ENCODE measurements at regions not wholly inside any gene's neighbourhood (a gene's known extent, or its start where the extent isn't known, plus 50 kb on each side); places are given as distances from the start of the nearest gene placed in this dataset.

GRCh38 chr4:52420330-52420729 is 238.8 kb downstream of the USP46 start:
- Mint-ChIP-seq H3K4me3 (ENCODE audit: low read depth) (no peak overlapping the region), H3K36me3 (ENCODE audit: insufficient read depth) (no peaks in the 10 kb centered on the region), H3K9me3 (ENCODE audit: low read depth) (peaks cover 6% of the 10 kb centered on the region), H3K27ac (no peak overlapping the region), H3K4me1 (ENCODE audit: low read depth) (no peaks in the 10 kb centered on the region), H3K27me3 (no peaks in the 10 kb centered on the region)
- TF ChIP-seq, protein P1, sequence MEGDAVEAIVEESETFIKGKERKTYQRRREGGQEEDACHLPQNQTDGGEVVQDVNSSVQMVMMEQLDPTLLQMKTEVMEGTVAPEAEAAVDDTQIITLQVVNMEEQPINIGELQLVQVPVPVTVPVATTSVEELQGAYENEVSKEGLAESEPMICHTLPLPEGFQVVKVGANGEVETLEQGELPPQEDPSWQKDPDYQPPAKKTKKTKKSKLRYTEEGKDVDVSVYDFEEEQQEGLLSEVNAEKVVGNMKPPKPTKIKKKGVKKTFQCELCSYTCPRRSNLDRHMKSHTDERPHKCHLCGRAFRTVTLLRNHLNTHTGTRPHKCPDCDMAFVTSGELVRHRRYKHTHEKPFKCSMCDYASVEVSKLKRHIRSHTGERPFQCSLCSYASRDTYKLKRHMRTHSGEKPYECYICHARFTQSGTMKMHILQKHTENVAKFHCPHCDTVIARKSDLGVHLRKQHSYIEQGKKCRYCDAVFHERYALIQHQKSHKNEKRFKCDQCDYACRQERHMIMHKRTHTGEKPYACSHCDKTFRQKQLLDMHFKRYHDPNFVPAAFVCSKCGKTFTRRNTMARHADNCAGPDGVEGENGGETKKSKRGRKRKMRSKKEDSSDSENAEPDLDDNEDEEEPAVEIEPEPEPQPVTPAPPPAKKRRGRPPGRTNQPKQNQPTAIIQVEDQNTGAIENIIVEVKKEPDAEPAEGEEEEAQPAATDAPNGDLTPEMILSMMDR (IDR thresholded peaks at IDR 0.05; ENCODE audit: unreplicated experiment) = no peak
- DNase-seq (ENCODE audit: low spot score, unreplicated experiment) = no peak

- H3K27me3 Mint-ChIP-seq = no peaks in the 10 kb centered on the region
- DNase-seq (ENCODE audit: low spot score, unreplicated experiment) = no peak
- H3K9me3 Mint-ChIP-seq (ENCODE audit: low read depth) = peaks cover 6% of the 10 kb centered on the region
- H3K4me3 Mint-ChIP-seq (ENCODE audit: low read depth) = no peak overlapping the region
- H3K36me3 Mint-ChIP-seq (ENCODE audit: insufficient read depth) = no peaks in the 10 kb centered on the region
- H3K27ac Mint-ChIP-seq = no peak overlapping the region
- TF ChIP-seq, protein P1 (IDR thresholded peaks at IDR 0.05; ENCODE audit: unreplicated experiment) = no peak
- H3K4me1 Mint-ChIP-seq (ENCODE audit: low read depth) = no peaks in the 10 kb centered on the region
These were observed 237.3 kb downstream of the USP46 start for GRCh38 chr4:52421811-52422213.

DNA sequence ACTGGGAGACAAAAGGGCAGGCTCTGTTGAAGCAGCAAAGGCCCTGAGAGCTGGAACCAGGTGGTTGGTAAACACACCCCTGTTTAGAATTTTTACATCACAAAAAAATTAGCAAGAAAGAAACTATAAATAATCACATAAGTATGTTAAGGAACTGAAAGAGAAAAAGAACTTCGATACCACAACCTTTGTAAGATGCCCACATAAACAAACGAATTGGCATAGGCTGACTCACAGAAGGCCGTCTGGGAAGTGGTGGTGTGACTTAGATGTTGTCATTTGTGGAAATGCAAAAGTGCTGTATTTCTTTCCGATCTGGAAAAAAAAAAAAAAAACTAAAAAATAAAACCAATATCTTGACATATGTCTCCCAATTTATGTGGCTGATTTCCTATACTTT is 235.1 kb downstream of the USP46 start:
- TF ChIP-seq, protein P1 (IDR thresholded peaks at IDR 0.05; ENCODE audit: unreplicated experiment) = no peak
- Mint-ChIP-seq H3K27ac (no peak overlapping the region), H3K9me3 (ENCODE audit: low read depth) (peaks cover 1% of the 10 kb centered on the region), H3K4me3 (ENCODE audit: low read depth) (no peak overlapping the region), H3K27me3 (no peaks in the 10 kb centered on the region), H3K36me3 (ENCODE audit: insufficient read depth) (no peaks in the 10 kb centered on the region), H3K4me1 (ENCODE audit: low read depth) (no peaks in the 10 kb centered on the region)
- DNase-seq (ENCODE audit: low spot score, unreplicated experiment) = no peak

- H3K36me3 Mint-ChIP-seq (ENCODE audit: insufficient read depth) = no peaks in the 10 kb centered on the region
- TF ChIP-seq, protein P1 (IDR thresholded peaks at IDR 0.05; ENCODE audit: unreplicated experiment) = no peak
- H3K27me3 Mint-ChIP-seq = no peaks in the 10 kb centered on the region
- H3K4me1 Mint-ChIP-seq (ENCODE audit: low read depth) = no peaks in the 10 kb centered on the region
- H3K27ac Mint-ChIP-seq = no peak overlapping the region
- H3K4me3 Mint-ChIP-seq (ENCODE audit: low read depth) = no peak overlapping the region
- H3K9me3 Mint-ChIP-seq (ENCODE audit: low read depth) = no peaks in the 10 kb centered on the region
- no peak for DNase-seq (ENCODE audit: low spot score, unreplicated experiment)
These were observed 233.3 kb downstream of the USP46 start for GRCh38 chr4:52425751-52426326.

GRCh38 chr4:52431410-52431809 is 227.7 kb downstream of the USP46 start:
- no peak overlapping the region for H3K27ac Mint-ChIP-seq
- no peak for DNase-seq (ENCODE audit: low spot score, unreplicated experiment)
- H3K27me3 Mint-ChIP-seq = no peaks in the 10 kb centered on the region
- no peaks in the 10 kb centered on the region for H3K9me3 Mint-ChIP-seq (ENCODE audit: low read depth)
- no peaks in the 10 kb centered on the region for H3K4me1 Mint-ChIP-seq (ENCODE audit: low read depth)
- TF ChIP-seq, protein P1 (IDR thresholded peaks at IDR 0.05; ENCODE audit: unreplicated experiment) = no peak
- H3K4me3 Mint-ChIP-seq (ENCODE audit: low read depth) = no peak overlapping the region
- H3K36me3 Mint-ChIP-seq (ENCODE audit: insufficient read depth) = no peaks in the 10 kb centered on the region

Measured in progenitor cell of endocrine pancreas (in vitro differentiated cells).